ENCODE measurements at regions not wholly inside any gene's neighbourhood (a gene's known extent, or its start where the extent isn't known, plus 50 kb on each side); places are given as distances from the start of the nearest gene placed in this dataset.
"Not testable (repeated sequence)": the region's sequence is repeated elsewhere in the genome, so short reads cannot be mapped to it uniquely, and the experiment has no call there.

DNA sequence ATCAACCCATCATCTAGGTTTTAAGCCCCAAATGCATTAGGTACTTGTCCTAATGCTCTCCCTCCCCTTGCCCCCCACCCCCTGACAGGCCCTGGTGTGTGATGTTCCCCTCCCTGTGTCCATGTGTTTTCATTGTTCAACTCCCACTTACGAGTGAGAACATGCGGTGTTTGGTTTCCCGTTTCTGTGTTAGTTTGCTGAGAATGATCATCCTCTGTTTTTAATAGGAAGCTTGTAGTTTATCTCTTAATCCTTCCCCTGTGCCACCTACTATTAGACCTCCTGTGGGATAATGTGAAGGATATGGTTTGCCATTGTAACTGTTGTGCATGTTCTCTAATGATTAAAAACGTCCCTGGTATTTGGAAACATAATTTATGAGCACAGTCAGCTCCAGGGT, 299.4 kb upstream of the USP24 start:
- DNase-seq (ENCODE audit: low read depth, low spot score): not testable (repeated sequence)

DNA sequence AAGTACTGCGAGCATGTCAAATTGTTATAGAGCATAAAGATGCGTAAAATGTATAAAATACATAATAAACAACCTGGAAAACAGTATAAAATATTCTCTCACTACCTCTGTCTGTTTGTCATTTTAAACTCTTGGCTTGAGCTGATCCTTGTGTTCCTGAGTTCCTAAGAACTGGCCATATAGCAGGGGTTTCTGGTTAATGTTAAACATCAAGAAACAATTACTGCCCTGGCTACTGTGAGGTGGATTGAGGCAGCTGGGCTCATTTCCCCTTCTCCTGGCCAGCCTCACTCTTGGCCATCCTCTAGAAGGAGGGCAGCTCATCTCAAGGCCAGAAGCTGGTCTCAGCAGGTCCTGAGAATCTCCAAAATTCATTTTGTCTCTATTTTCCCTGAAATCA, 297.3 kb upstream of the USP24 start:
- DNase-seq (ENCODE audit: low read depth, low spot score): no peak

DNA sequence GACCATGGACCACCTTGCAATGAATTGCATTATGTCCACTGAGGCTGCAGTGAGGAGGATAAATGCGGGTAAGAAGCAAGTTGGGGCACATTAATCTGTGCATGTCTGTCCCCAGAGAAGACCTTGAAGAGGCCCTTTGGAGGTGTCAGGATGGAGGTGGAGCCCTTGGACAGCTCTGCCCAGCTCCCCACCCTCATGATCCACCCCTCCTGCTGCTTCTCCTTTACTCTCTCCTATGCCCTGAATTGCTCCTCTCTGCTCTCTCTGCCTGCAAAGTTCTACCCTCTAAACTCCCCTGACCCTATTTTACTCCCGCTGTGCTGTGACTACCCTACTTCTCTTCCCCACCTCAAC, 292.4 kb upstream of the USP24 start:
- no peak for DNase-seq (ENCODE audit: low read depth, low spot score)

DNA sequence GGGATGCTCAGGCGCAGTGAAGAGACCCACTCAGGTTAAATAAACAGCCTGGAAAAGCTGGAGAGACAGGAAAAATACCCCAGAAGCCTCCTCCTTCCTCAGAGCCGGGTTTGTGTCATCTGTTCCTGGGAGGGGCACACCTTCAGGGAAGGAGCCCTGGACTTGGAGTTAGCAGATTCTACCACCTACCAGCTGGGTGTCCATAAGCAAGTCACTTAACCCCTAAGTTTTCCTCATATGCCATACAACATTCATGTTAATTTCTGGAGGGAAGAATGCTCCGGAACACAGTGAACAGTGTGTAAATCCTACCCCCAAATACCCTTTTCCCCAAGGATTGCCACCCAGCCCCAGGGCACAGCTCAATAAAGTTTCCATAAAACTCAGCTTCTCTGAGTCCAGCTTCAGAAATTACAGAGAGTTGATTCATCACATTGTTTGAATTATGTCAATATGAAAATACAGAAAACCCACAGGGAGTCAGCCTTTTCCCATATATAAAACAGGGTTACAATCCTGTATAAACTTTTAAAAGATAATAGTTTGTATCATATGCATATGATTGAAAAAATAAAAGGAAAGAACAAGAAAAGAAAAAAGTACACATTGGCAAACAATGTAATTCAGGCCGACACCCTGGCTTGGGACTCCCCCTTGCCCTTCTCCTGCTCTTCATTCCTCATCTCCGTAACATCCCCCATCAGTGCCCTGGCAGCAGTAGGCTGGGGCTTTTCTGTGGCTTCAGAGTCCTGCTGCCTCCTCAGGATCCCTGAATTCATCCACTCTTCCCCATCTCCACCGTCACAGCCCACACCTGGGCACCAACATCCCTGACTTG, 291.8 kb upstream of the USP24 start:
- DNase-seq (ENCODE audit: low read depth, low spot score): no peak

DNA sequence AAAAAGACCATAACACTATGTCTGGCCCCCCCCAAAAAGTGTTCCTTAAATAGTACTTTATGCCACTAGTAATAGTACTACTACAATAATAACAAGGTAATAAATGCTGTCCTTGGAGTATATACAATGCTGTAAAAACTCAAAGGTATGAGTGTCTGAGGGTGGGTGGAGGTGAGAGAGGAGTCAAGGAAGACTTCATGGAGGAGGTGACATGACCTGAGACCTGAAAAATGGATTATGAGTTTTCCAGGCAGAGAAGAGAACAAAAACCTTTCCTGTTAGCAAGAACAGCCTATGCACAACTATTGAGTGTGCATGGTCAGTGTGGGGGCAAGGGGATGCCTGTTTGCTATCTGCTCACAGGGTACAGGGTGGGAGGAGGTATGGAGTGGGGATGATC, 290.2 kb upstream of the USP24 start:
- DNase-seq (ENCODE audit: low read depth, low spot score): no peak

DNA sequence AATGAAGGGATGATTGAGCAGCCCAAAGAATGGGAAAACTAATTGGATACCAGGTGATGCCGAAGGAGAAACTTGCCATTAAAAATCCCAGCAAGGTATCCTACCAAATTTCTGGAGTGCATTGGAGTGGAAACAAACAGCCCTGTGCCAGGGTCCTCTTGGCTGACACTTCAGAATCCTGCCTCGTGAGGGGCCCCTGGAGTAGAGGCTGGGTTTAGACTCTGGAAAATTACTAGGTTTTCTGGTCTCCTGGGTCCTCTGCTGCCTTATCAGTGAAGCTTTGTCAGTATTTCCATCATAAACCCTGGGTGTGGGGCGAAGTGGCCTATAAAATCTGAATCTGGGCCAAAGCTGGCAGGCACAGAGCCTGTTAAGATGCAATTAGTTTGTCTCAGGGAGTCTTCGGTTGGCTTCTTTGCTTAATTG, 289.2 kb upstream of the USP24 start:
- no peak for DNase-seq (ENCODE audit: low read depth, low spot score)

DNA sequence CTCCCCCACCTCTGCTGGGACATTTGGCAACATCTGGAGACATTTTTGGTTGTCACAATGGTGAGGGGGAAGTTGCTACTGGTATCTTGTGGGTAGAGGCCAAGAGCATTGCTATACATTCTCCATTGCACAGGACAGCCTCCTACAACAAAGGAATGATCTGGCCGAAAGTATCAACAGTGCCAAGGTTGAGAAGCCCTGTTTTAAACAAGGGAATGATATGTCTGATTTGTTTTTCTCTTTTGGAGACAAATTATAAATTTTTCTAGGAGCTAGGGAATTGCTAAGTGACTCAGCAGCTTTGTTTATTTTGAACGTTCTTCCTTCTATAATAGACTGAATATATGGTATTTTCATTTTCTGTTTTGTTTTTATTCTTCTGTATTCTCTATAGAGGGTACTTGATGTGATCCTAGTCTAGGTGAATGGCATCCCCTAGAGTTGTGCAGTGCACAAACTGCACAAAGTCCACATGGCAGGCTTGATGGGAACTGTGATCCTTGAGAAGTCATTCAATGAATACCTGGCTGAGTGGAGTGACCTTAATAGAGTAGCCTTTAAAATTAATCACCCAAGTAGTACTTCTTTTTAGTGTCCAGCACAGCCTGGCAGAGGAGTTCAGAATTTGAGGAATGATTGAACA, 288.6 kb upstream of the USP24 start:
- DNase-seq (ENCODE audit: low read depth, low spot score): no peak

DNA sequence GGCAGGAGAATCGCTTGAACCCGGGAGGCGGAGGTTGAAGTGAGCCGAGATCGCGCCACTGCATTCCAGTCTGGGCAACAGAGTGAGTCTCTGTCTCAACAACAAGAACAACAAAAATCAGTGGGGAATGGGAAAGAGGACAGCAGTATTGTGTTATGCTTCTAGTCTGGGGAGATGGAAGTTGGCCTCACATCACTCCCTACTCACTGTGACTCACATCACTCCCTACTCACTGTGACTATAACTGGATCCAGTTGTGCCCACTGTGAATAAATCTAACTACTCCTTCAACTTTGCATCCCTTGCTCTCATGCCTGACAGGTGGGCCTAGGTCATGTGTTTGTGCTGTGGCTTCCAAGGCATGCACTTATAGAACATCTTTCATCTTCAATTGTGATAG, 285.4 kb upstream of the USP24 start:
- DNase-seq (ENCODE audit: low read depth, low spot score): no peak

DNA sequence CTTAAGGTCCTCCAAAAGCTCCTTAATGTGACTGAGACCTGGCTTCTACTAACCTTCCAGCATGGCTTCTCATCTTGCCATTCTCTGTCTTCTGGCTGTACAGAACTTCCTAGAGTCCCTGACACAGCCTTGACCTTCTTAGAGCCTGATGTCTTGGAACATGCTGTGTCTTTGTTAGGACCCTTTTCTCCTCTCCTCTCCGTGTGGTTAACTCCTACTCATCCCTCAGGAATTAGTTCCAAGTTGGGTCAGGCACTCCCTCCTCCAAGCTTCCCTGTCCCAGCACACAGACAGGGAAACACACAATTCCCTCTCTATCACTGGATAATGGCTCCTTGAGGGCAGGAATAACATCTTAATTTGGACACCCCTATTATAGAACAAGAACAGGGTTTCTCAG, 275.4 kb upstream of the USP24 start:
- no peak for DNase-seq (ENCODE audit: low read depth, low spot score)

DNA sequence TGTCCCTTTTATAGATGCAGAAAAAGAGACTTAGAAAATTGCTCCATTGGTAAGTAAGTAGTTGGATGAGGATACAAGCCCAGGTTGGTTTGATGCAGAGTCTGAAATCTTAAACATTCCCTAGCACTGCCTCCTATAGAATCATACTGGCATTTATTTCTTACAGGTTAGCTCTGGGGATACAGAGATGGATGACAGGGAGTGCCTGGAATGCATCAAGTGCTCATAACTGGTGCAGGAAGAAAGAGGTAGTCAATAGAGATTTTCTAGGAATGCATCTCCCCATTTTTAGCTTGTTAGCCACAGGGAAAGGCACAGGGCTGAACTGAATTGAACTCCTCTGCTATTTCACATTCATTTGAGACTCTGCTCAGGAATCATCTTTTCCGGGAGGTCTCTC, 269.0 kb upstream of the USP24 start:
- no peak for DNase-seq (ENCODE audit: low read depth, low spot score)

DNA sequence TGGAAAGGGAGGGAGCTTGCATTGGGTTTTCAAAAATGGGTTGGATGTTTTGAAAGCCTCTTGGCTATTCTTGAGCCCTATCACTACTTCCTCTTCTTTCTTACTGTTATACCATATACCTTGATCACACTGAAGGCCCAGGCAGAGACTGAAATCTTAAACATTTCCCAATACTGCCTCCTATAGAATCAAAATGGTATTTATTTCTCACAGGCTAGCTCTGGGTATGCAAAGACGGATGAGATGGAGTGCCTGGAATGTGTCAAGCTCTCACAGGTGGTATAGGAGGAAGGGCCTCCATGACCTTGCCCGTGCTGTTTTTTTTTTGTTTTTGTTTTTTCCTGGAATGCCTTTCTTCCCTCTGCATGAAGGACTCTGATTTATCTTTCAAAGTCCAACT, 268.4 kb upstream of the USP24 start:
- no peak for DNase-seq (ENCODE audit: low read depth, low spot score)

DNA sequence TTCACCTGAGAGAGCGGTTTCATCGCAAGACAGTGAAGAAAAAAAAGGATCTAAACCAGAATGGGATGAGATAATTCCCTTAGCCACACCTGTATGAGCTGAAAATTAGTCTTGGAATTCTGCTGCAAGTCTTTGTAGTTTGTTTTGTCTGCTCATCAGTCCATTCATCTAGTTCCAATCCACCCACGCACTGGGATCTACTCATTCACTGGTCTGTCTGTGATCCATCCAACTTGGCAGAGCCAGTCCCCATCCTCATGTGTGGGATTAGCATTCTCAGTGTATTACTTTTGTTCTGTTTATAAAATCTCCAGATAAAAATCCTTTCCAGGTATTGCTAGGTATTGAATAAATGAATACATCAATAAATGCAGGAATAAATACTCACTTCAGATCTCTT, 266.5 kb upstream of the USP24 start:
- no peak for DNase-seq (ENCODE audit: low read depth, low spot score)

DNA sequence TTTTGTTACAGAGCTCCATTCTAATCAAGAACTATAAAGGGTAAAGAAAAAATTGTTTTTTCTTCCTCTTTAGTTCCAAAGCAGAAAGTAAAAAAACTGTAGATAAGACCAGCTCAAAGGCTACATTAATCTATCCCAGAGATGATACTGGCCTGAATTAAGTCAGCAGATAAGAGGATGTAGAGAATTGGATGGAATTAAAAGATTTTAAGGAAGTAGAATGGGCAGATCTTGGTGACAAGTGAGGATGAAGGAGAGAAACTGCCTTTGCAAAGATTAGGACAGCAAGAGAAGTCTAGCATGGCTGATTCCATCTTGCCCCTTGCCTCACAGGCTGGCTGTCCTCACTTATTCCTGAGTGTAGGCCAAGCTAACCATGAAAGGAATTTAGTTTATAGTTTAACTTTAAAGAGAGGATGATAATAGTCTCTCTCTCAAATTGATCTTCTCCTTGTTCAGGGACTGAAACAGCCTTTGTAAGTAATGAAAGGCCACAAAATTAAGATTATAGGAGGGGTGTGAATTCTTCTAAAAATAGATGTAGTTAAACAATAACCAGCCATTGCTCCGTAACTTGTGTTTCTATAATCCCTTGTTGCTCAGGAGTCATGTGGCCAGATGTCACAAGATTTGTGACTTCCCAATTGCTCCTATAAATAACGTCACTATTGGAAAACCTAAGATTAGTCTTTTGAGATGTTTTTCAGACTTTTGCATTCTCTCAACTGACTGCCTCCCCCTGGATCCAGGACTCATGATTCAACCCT, 265.0 kb upstream of the USP24 start:
- DNase-seq (ENCODE audit: low read depth, low spot score): no peak

DNA sequence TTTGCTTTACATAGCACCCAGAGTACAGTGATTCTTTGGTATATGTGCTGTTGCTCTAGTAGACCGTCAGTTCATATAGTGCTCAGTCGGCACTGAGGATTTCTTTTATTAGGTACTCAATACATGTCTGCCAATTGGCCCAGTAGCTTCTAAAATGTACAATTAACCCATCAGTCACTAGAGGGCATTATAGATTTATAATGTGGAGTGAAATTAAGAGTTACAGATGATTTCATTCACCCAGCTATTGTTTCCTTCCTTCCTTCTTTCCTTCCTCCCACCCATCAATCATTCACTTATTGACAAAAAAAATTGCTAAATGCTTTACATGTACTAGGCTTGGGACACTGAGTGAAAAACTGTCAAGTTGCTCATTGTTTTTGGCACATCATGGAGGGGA, 263.6 kb upstream of the USP24 start:
- no peak for DNase-seq (ENCODE audit: low read depth, low spot score)

DNA sequence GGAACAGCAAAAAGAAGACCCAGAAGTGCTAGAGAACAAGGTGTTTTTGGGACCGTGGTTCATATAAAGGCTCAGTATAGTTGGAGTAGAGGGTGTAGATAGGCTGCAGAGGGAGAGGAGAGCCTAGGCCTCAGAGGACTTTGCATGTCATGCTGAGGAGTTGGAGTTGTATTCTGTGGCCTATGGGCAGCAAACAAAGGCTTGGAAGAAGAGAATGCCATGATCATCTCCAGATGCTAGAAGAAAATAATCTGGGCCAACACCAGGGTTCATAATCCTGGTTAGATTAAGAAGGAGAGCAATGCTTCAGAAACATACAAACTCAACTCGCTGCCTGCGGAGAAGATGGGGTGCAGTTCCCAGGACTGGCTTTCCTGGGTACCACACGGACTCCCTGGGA, 262.8 kb upstream of the USP24 start:
- DNase-seq (ENCODE audit: low read depth, low spot score): no peak

DNA sequence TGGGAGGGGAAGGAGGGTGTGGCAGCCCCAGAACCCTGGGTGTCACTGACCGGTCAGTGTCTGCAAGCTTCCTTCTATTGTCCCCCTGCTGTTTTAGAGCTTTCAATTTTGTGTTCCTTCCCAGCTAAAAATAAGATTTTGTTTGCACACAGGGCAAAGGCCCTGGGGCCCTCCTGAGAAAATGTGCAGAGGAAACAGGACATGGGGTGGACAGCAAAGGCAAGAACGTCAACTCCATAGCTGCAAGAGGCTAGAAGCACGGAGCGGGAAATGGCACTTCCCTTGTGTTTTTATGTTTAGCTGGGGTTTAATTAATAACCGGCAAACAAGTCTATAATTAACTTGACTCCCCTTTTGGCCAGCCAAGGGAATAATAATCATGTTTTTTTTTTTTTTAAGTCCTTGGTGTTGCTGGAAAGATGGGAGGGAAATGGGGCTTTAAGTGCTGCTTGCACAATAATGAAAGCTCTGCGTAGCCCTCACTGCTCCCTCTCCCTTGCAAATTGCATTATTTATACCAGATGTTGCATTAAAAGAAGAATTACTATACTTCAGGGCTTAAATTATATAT, 261.4 kb upstream of the USP24 start:
- no peak for DNase-seq (ENCODE audit: low read depth, low spot score)

DNA sequence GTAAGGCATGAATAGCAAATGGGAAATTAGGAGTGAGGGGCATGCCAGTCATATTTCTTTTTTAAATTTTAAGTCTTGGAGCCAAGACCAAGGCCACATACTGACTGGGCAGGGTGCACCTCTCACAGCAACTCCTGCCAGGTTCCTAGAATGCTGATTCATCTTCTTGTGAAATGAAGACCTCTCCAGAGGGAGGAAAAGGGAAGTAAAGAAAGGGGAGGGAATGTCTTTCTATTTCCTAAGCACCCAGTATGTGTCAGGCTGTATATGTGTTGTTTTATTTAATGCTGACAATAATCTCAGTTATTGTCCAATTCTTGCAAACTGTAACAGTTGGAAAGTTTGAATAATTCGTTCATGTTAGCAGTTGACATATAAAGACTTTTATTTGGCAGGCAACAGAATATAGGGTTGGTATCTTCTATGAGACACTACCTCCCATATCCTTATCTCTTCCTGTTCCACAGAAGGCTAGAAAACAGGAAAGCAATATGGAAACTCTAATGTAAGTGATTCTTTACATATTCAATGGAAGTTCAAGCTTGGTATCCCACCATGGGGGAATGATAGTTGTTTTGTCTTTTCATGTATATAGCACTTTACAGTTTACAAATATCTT, 259.1 kb upstream of the USP24 start:
- DNase-seq (ENCODE audit: low read depth, low spot score): no peak

DNA sequence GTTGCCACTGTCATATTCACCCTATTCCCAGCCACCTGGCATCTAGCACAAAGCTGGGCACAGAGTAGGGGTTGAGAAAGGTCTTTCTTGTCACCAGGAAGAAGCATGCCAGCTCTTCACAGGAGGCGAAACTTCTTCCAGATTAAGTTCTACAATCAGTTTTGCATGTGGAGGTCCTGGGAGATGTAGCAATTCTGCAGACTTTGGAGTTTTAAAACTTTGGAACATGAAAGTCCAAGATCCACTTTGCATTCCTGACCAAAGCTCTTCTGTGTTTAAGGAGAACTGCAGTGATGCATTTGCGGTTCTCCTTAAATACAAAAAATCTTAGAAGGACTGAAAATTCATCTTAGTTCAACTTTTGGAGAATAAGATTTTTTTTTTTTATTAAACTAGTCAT, 258.5 kb upstream of the USP24 start:
- no peak for DNase-seq (ENCODE audit: low read depth, low spot score)

DNA sequence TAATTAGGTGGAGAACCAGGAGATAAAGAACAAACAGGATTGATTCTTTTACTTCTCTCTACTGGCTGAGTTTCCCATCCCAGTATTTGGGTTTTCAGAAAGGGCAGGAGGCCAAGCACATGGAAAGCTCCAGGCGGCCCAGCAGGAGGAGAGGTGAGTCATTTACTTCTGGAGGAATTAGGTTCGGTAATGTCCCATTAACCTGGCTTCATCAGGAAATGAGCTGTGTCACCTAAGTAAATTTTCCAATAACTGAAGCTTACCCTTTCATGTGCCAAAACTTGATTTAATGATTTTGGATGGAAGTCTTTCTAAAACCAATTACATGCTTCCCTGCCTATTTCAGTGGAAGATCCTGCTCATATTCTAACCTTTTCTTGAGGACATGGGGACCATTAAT, 257.6 kb upstream of the USP24 start:
- no peak for DNase-seq (ENCODE audit: low read depth, low spot score)

DNA sequence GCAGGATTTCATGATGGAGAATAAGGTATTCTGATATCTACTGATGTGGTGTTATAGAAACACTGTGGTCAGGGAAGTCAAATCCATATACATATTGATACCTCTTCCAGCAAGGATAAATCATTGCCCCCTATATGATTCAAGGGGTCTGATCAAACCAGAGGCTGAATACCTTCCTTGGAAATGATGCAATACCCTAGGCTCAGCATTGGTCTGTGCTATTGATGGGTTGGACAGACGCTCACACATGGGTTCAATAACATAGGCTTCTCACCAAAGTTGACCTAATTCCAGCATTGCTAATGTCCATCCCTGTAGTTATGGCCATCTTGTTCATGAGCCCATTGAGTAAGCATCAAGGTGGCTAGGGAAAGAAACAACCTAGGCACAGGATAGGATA, 257.0 kb upstream of the USP24 start:
- DNase-seq (ENCODE audit: low read depth, low spot score): no peak

DNA sequence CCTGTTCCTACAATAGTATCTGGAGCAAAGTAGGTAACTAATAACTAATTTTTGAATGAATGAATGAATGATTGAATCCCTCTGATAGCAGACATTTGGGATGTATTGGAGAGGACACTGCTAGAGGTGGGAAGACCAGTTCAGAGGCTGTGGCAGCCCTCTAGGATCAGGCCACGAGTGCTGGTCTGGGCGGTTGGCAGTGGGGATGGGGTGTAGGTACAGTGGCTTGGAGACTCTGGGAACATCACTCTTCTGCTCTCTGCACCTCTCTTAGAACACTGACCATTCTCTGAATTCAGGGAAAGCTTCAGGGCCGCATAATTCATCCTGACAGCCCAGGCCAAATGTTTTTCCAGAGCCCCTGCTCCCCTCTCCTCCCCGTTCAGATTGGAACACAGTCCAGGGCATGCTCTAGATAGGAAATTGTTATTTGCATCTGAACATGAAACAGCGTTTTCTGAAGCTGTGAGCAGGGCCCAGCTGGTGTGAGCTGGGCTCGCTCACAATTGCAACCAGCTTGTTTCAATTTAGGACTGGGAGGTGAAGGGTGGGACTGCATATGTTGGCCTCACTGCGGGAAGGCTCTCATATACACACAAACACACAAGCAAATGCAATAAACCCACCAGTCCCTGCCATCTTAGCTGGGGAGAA, 253.1 kb upstream of the USP24 start:
- DNase-seq (ENCODE audit: low read depth, low spot score): no peak

DNA sequence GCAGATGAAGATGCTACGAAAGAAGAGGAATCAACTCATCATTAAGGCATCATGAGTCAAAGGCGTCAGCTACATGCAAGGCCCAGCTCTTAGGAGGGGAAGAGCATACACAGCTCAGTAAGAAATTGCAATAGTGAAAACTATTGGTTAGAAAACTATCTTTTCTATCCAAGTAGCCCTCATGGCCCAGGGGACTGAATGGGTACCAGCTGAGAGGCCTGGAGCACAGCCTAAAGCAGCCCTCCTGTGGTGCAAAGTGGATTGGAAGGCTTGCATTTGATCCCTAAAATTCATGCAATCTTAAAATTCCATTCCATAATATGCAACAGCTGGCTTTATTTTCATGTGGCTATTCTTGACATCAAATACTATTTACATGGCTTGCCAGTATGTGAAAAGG, 251.8 kb upstream of the USP24 start:
- no peak for DNase-seq (ENCODE audit: low read depth, low spot score)

All from activated CD4-positive, CD25-positive, alpha-beta regulatory T cell treated with anti-CD3 and anti-CD28 coated beads, Interleukin-2, amount 50 U/mL, for 16 hours (primary cell).